Spleen (tissue), 11 donors: ENCODE measurements at regions not wholly inside any gene's neighbourhood (a gene's known extent, or its start where the extent isn't known, plus 50 kb on each side); places are given as distances from the start of the nearest gene placed in this dataset.

Experiments
- DNase-seq: peaks from one replicate; pipeline ENCODE4 v3.0.0-alpha.2; 2020
- H3K27ac ChIP-seq, 8 donors: fragments of 200-600 bp; sonication (generic) in 7 of 8; 1 replicate in 4 of 8; 2 replicates in 4 of 8; pipeline versions ENCODE4 v1.5.0 to v1.8.0; 2016 to 2021; ENCODE audit warnings: inconsistent platforms in 4 of 8, mild to moderate bottlenecking in 4 of 8, moderate library complexity in 1 of 8
- H3K27me3 ChIP-seq, 7 donors: fragments of 200-600 bp; sonication (generic) in 6 of 7; replicated peaks in 1 of 7; 1 replicate in 4 of 7; 2 replicates in 3 of 7; pipeline versions ENCODE4 v1.5.0 to v1.8.0; 2016 to 2021; ENCODE audit warnings: inconsistent platforms in 3 of 7, mild to moderate bottlenecking in 1 of 7
- H3K36me3 ChIP-seq, 6 donors: fragments of 200-600 bp; sonication (generic) in 5 of 6; 1 replicate in 4 of 6; 2 replicates in 2 of 6; pipeline versions ENCODE4 v1.5.0 to v1.8.0; 2016 to 2021; ENCODE audit warnings: inconsistent platforms in 2 of 6
- H3K4me1 ChIP-seq, 6 donors: fragments of 200-600 bp; sonication (generic) in 5 of 6; 1 replicate in 3 of 6; 2 replicates in 3 of 6; pipeline versions ENCODE4 v1.5.0 to v1.8.0; 2016 to 2021; ENCODE audit warnings: inconsistent platforms in 3 of 6
- H3K4me3 ChIP-seq, 8 donors: fragments of 200-600 bp; sonication (generic) in 7 of 8; 1 replicate in 4 of 8; 2 replicates in 4 of 8; pipeline versions ENCODE4 v1.5.0 to v1.8.0; 2016 to 2021; ENCODE audit warnings: inconsistent platforms in 4 of 8, mild to moderate bottlenecking in 4 of 8, moderate library complexity in 2 of 8
- H3K9me3 ChIP-seq, 8 donors: fragments of 200-600 bp; sonication (generic) in 7 of 8; 1 replicate in 4 of 8; 2 replicates in 4 of 8; pipeline versions ENCODE4 v1.5.0 to v1.8.0; 2016 to 2021; ENCODE audit warnings: inconsistent platforms in 4 of 8
- POLR2A ChIP-seq, 3 donors: fragments of 450-650 bp; IDR thresholded peaks; one replicate each; pipeline ENCODE4 v1.5.1; 2017; ENCODE audit warnings: antibody characterized with exemption in 3 of 3, mild to moderate bottlenecking in 1 of 3
- POLR2AphosphoS5 ChIP-seq, 3 donors: sonication (generic); formaldehyde crosslinking; IDR thresholded peaks; one replicate each; pipeline ENCODE4 v1.5.1; 2017; ENCODE audit warnings: antibody characterized with exemption in 3 of 3
- WGBS, 5 donors: extraction: QIAGEN DNeasy Blood & Tissue Kit in 3 of 5; methylation state at CpG; one replicate each; pipeline versions ENCODE4 v1.1.5 to v1.1.7; 2013 to 2018; 5-methylcytosine and 5-hydroxymethylcytosine counted together
- intact Hi-C: fragments of 100-400 bp; cut with DNase I; formaldehyde crosslinking; loops from one replicate; pipeline ENCODE4 v1.15.0; 2023; ENCODE audit warnings: low total_unique reads
- TF ChIP-seq, protein P1 (sequence below), 11 experiments: fragments of 200-600 bp in 7 of 11; fragments of 450-650 bp in 4 of 11; sonication (generic) in 4 of 11; IDR thresholded peaks in 8 of 11; conservative IDR thresholded peaks in 3 of 11; 1 replicate in 7 of 11; 2 replicates in 4 of 11; pipeline versions ENCODE4 v1.4.0 to v1.8.0; 2016 to 2021; ENCODE audit warnings: antibody characterized with exemption in 11 of 11, inconsistent platforms in 4 of 11, mild to moderate bottlenecking in 1 of 11
- donor health status: healthy with polysubstance abuse.
- donor health status: DM: no; HTN: no; CAD: no; lungs with moderate emphysema.
- donor health status: DM: no; HTN: no; CAD: no.
- donor health status: Bipolar disorder and iron deficiency.
- donor health status: healthy.
- donor health status: DM: no; HTN: no; CAD: no.
- donor health status: DM: yes; HTN: yes; CAD: no.

DNA sequence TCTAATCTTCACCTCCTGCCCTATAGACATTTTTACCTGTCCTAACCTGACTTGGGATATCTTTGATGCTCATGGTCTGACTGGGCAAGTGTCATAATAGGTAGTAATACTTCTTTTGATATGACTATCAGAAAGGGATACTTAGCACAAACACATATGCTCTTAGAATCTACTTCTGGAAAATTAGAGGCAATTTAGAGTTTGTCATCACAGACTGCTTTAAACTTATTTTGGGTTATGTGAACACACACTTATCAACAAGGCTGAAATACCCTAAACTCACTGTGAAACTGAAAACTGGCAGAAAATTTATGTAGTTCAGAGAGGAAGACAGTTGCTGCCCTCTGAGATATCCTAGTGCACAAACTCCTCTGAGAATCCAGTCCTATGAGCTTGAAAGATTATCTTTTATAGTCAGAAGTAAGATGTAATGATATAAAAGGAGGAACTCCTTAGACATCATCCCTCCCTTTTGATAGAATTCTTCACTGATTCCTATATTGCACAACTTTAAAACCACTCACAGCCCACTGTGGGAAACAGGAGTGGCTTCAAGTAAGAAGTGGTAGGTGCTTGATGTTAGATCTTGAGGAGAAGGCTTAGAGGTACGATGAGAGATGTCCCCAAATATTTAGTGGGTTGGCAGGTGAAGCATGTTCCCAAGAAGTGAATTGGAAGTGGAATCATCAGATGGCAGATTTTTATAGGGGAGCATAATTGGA is 273.3 kb downstream of the MAN2A1 start:
- no peak overlapping the region for H3K4me3 ChIP-seq
- H3K4me1 ChIP-seq: no peaks in the 10 kb centered on the region
- H3K36me3 ChIP-seq: no peaks in the 10 kb centered on the region
- WGBS, 5 donors: 23 to 79% (median 37%) methylated on average over 1 of the region's 1 CpG
- peak overlapping the region in 3 of 8 donors; percentile 2 to 24 (median 19) for H3K27ac ChIP-seq
- intact Hi-C loops: no loop called here
- DNase-seq: no peak
- no peaks in the 10 kb centered on the region for H3K27me3 ChIP-seq
- H3K9me3 ChIP-seq: no peaks in the 10 kb centered on the region
- TF ChIP-seq POLR2A (IDR thresholded peaks at IDR 0.05) (no peak), POLR2AphosphoS5 (IDR thresholded peaks at IDR 0.05) (no peak)
- TF ChIP-seq, protein P1, sequence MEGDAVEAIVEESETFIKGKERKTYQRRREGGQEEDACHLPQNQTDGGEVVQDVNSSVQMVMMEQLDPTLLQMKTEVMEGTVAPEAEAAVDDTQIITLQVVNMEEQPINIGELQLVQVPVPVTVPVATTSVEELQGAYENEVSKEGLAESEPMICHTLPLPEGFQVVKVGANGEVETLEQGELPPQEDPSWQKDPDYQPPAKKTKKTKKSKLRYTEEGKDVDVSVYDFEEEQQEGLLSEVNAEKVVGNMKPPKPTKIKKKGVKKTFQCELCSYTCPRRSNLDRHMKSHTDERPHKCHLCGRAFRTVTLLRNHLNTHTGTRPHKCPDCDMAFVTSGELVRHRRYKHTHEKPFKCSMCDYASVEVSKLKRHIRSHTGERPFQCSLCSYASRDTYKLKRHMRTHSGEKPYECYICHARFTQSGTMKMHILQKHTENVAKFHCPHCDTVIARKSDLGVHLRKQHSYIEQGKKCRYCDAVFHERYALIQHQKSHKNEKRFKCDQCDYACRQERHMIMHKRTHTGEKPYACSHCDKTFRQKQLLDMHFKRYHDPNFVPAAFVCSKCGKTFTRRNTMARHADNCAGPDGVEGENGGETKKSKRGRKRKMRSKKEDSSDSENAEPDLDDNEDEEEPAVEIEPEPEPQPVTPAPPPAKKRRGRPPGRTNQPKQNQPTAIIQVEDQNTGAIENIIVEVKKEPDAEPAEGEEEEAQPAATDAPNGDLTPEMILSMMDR (IDR thresholded peaks at IDR 0.05 in 8 of 11, conservative IDR thresholded peaks at IDR 0.05 in 3 of 11): no peak

DNA sequence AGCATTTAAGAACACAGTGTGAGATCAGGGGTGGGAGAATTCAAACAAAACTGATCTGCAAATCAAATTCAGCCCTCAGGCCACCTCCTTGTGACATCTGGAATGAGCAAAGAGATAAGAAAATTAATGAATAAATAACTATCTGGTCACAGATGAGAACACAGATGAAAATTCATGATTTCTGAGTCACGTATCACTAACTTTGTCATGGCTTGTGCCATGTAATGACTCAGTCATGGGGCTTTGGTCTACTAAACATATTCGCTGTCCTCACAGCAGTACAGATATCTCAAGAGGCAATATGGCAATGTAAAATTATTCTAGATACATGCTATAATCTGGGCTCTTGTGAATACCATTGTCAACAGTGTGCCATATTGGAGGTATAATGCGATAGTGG is 274.4 kb downstream of the MAN2A1 start:
- Histone ChIP-seq H3K4me1 (no peaks in the 10 kb centered on the region), H3K4me3 (no peak overlapping the region), H3K36me3 (no peaks in the 10 kb centered on the region), H3K27ac (no peak overlapping the region), H3K9me3 (no peaks in the 10 kb centered on the region), H3K27me3 (no peaks in the 10 kb centered on the region)
- 88 to 97% (median 90%) methylated on average over 3 of the region's 3 CpGs for WGBS, 5 donors
- DNase-seq: no peak
- TF ChIP-seq POLR2AphosphoS5 (IDR thresholded peaks at IDR 0.05): no peak
- TF ChIP-seq POLR2A (IDR thresholded peaks at IDR 0.05): no peak
- TF ChIP-seq, protein P1 (IDR thresholded peaks at IDR 0.05 in 8 of 11, conservative IDR thresholded peaks at IDR 0.05 in 3 of 11): no peak
- intact Hi-C loops: no loop called here

DNA sequence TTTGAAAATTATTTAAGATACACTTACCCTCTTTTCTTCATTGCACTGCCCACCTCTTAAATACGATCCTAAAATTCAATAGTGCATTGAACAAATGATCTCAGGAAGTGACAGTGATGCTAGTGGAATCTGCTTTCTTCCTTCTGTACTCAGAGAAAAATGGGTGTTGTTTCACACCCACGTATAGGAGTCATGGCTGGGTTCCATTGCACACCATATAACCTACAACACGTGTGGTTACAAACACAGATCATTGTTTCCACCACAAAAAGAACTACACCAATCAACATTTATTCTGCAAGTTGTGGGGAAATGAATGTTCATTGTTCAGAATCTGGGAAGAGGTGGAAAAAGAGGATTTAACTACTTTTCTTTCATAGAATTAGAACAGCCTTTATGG is 275.9 kb downstream of the MAN2A1 start:
- Histone ChIP-seq H3K27ac (no peak overlapping the region), H3K4me1 (no peaks in the 10 kb centered on the region), H3K9me3 (no peaks in the 10 kb centered on the region), H3K27me3 (no peaks in the 10 kb centered on the region), H3K4me3 (no peak overlapping the region), H3K36me3 (no peaks in the 10 kb centered on the region)
- intact Hi-C loops: no loop called here
- 70 to 89% (median 77%) methylated on average over 3 of the region's 3 CpGs for WGBS, 5 donors
- TF ChIP-seq, protein P1 (IDR thresholded peaks at IDR 0.05 in 8 of 11, conservative IDR thresholded peaks at IDR 0.05 in 3 of 11): no peak
- TF ChIP-seq POLR2A (IDR thresholded peaks at IDR 0.05): no peak
- no peak for TF ChIP-seq POLR2AphosphoS5 (IDR thresholded peaks at IDR 0.05)
- no peak for DNase-seq

DNA sequence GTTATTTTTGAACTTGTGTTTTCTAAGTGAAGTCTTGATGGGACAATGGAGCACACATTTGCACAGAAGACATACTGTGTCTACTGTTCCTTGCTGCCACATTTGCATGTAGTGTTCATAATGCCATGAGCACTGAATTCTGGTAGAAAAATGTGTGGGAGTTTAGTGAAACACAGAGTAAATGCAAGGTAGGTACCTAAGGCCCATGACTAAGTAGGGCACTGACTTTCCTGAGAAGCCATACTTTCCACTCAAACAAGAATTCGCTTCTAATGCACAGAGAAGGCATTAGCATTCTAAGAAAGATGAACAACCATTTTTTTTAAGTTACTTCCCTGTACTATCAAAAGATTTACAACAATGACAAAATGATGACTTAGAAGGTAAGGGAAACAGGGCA is 282.2 kb downstream of the MAN2A1 start:
- Histone ChIP-seq H3K27ac (no peak overlapping the region), H3K27me3 (no peaks in the 10 kb centered on the region), H3K36me3 (no peaks in the 10 kb centered on the region), H3K9me3 (no peaks in the 10 kb centered on the region), H3K4me3 (no peak overlapping the region), H3K4me1 (no peaks in the 10 kb centered on the region)
- no peak for TF ChIP-seq POLR2A (IDR thresholded peaks at IDR 0.05)
- TF ChIP-seq, protein P1 (IDR thresholded peaks at IDR 0.05 in 8 of 11, conservative IDR thresholded peaks at IDR 0.05 in 3 of 11): no peak
- 72 to 93% (median 86%) methylated on average over 1 of the region's 1 CpG for WGBS, 5 donors
- intact Hi-C loops: no loop called here
- no peak for DNase-seq
